Heart left ventricle (tissue), 16 donors: ENCODE measurements at regions not wholly inside any gene's neighbourhood (a gene's known extent, or its start where the extent isn't known, plus 50 kb on each side); places are given as distances from the start of the nearest gene placed in this dataset.

Experiments used
- ATAC-seq, 4 donors: fragments of 200-7000 bp; cut with Tn5 transposase; one replicate each; pipeline ENCODE4 v1.9.1; 2020 to 2022; ENCODE audit warnings: moderate library complexity in 4 of 4, mild to moderate bottlenecking in 3 of 4, moderate number of reproducible peaks in 1 of 4
- DNase-seq, 5 donors: peaks; one replicate each; pipeline ENCODE4 v3.0.0-alpha.2; 2020
- H3K27ac ChIP-seq, 12 donors: fragments of 200-600 bp; sonication (generic) in 4 of 12; one replicate each; pipeline versions ENCODE4 v1.5.0 to v1.8.0; 2016 to 2022; ENCODE audit warnings: mild to moderate bottlenecking in 2 of 12
- H3K27me3 ChIP-seq, 9 donors: fragments of 200-600 bp; sonication (generic) in 2 of 9; one replicate each; pipeline versions ENCODE4 v1.5.1 to v1.8.0; 2016 to 2022; ENCODE audit warnings: mild to moderate bottlenecking in 3 of 9
- H3K36me3 ChIP-seq, 9 donors: fragments of 200-600 bp; sonication (generic) in 2 of 9; one replicate each; pipeline versions ENCODE4 v1.5.0 to v1.8.0; 2018 to 2022; ENCODE audit warnings: mild to moderate bottlenecking in 2 of 9
- H3K4me1 ChIP-seq, 12 donors: fragments of 200-600 bp; sonication (generic) in 4 of 12; one replicate each; pipeline versions ENCODE4 v1.5.0 to v1.8.0; 2016 to 2022; ENCODE audit warnings: mild to moderate bottlenecking in 3 of 12
- H3K4me3 ChIP-seq, 12 donors: fragments of 200-600 bp; sonication (generic) in 4 of 12; one replicate each; pipeline versions ENCODE4 v1.5.0 to v1.8.0; 2017 to 2022; ENCODE audit warnings: mild to moderate bottlenecking in 9 of 12, moderate library complexity in 4 of 12
- H3K9me3 ChIP-seq, 12 donors: fragments of 200-600 bp; sonication (generic) in 4 of 12; one replicate each; pipeline versions ENCODE4 v1.5.0 to v1.8.0; 2016 to 2022; ENCODE audit warnings: mild to moderate bottlenecking in 1 of 12
- POLR2A ChIP-seq, 2 donors: fragments of 450-650 bp; IDR thresholded peaks; one replicate each; pipeline ENCODE4 v1.6.1; 2017; ENCODE audit warnings: antibody characterized with exemption in 2 of 2, mild to moderate bottlenecking in 2 of 2, moderate library complexity in 2 of 2
- WGBS, 4 donors: extraction: QIAGEN DNeasy Blood & Tissue Kit in 2 of 4; methylation state at CpG; one replicate each; pipeline versions ENCODE4 v1.1.5 to v1.1.7; 2013 to 2018; 5-methylcytosine and 5-hydroxymethylcytosine counted together
- intact Hi-C, 10 donors: fragments of 100-400 bp; cut with DNase I; formaldehyde crosslinking; loops; one replicate each; pipeline versions ENCODE4 v1.11.1 to v1.14.2; 2022
- TF ChIP-seq, protein P1 (sequence below), 12 donors: fragments of 200-600 bp; sonication (generic) in 4 of 12; IDR thresholded peaks; one replicate each; pipeline versions ENCODE4 v1.5.0 to v1.8.0; 2018 to 2022; ENCODE audit warnings: antibody characterized with exemption in 12 of 12, mild to moderate bottlenecking in 5 of 12
- donor health status: ischemic (EF 13 %, LVEDD 7.1; RV severe dilation, severe dysfunction).
- donor health status: healthy with polysubstance abuse.
- donor health status: DM: no; HTN: yes; CAD: no.
- donor health status: DM: no; HTN: no; CAD: no.
- donor health status: ischemic (EF 25% LVEDD 6.9; RV normal size, moderate dysfunction).
- donor health status: ischemic (EF 25% LVEDD 5.7; RV mildly dilated, moderate dysfunction).
- donor health status: healthy.
- donor health status: DM: yes; HTN: yes; CAD: no.
- donor health status: ischemic (EF 35%, LVEDD 5.7; RV mildly dilated, moderate dysfunction).
- donor health status: nonischemic (EF 11% LVEDD 7.7; RV severe dilation, severe dysfunction).
- donor health status: DM: yes; HTN: yes; CAD: no.
- donor health status: PGD.
- donor health status: ischemic (EF 29% LVEDD 5.4; RV normal size, mild dysfunction).
- donor health status: nonischemic (EF 23%, LVEDD 6.1; RV moderate dilation, normal function).

DNA sequence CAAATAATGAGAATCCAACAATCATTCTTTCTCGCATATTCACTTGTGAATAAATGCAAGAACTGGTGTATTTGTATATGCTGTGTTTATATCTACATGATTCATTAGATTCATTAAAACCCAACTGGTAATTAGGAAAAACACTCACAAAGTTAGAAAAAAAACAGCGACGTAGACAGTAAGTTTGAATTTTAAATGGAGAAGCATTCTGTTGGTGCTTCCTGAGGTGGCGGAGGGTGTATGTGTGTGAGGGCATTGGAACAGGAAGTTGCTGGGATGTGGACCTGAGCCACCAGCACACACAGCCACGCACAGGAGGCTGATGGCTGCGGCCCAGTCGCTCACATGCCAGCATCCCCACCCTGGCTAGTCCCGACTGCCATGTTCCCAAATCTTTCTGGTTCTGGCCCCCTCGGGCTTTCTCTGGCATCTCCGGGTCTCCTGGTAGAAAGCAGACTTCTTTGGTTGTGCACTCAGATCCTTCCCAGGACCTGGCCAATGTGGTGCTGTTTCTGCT is 121.6 kb upstream of the IRF2BP2 start:
- TF ChIP-seq POLR2A (IDR thresholded peaks at IDR 0.05), result no peak
- TF ChIP-seq, protein P1, sequence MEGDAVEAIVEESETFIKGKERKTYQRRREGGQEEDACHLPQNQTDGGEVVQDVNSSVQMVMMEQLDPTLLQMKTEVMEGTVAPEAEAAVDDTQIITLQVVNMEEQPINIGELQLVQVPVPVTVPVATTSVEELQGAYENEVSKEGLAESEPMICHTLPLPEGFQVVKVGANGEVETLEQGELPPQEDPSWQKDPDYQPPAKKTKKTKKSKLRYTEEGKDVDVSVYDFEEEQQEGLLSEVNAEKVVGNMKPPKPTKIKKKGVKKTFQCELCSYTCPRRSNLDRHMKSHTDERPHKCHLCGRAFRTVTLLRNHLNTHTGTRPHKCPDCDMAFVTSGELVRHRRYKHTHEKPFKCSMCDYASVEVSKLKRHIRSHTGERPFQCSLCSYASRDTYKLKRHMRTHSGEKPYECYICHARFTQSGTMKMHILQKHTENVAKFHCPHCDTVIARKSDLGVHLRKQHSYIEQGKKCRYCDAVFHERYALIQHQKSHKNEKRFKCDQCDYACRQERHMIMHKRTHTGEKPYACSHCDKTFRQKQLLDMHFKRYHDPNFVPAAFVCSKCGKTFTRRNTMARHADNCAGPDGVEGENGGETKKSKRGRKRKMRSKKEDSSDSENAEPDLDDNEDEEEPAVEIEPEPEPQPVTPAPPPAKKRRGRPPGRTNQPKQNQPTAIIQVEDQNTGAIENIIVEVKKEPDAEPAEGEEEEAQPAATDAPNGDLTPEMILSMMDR (IDR thresholded peaks at IDR 0.05), result no peak
- intact Hi-C loops, result loop anchor here in 1 of 10 donors (10.0 kb wide), 1 partner anchor 247 kb away; no protein-coding TSS in a partner anchor
- DNase-seq, result no peak
- Histone ChIP-seq H3K27me3 (no peaks in the 10 kb centered on the region), H3K9me3 (no peaks in the 10 kb centered on the region), H3K36me3 (no peaks in the 10 kb centered on the region), H3K27ac (peak overlapping the region in 1 of 12 donors; percentile 66), H3K4me3 (no peak overlapping the region), H3K4me1 (peaks cover 10 to 42% (median 21%) of the 10 kb centered on the region in 12 donors)
- 73 to 89% (median 84%) methylated on average over 9 to 10 of the region's 10 CpGs for WGBS, 4 donors
- peak in 2 of 4 donors; percentile 42 to 52 for ATAC-seq

DNA sequence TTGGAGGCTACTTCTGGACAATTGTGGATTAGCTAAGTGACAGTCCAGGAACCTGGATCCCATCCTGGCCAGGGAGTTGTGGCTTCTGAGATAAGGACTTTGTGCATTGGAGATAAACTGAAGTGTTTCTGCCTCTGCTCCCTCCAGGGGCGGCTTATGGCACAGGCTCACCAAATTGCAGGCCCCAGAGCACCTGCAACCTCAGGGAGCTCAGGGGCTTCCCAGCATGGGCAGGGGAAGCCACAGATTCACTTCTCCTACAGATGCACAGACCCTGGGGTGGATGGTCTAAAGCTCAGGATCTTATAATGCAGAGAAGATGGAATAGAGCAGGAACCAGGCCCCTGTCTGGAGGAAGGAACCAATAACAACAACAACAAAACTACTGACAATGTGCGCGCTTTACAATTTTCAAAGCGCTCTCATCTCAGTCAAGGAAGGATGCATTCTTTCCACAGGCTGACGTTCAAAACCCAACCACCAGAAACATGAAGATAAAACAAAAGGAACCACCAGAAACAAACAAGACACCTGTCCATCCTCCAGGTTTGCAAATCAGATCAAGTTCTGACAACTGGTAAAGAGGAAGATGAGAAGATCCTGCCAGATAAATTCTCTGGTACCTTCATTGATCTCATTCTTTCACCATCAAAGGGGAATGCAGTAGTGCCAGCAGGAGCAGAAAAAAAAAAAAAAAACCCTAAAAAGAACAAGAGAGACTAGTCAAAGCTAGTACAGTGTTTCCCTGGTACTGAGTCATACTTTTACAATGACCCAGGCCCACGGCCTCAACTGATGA is 121.0 kb upstream of the IRF2BP2 start:
- no peak for TF ChIP-seq POLR2A (IDR thresholded peaks at IDR 0.05)
- TF ChIP-seq, protein P1 (IDR thresholded peaks at IDR 0.05), result no peak
- Histone ChIP-seq H3K4me3 (no peak overlapping the region), H3K36me3 (no peaks in the 10 kb centered on the region), H3K27me3 (no peaks in the 10 kb centered on the region), H3K4me1 (peaks cover 17 to 49% (median 27%) of the 10 kb centered on the region in 12 donors), H3K27ac (peak overlapping the region in 1 of 12 donors; percentile 66), H3K9me3 (no peaks in the 10 kb centered on the region)
- DNase-seq (no peak), ATAC-seq (no peak)
- intact Hi-C loops, result loop anchor here in 1 of 10 donors (10.0 kb wide), 1 partner anchor 246 kb away; no protein-coding TSS in a partner anchor
- 75 to 85% (median 81%) methylated on average over 6 of the region's 6 CpGs for WGBS, 4 donors

DNA sequence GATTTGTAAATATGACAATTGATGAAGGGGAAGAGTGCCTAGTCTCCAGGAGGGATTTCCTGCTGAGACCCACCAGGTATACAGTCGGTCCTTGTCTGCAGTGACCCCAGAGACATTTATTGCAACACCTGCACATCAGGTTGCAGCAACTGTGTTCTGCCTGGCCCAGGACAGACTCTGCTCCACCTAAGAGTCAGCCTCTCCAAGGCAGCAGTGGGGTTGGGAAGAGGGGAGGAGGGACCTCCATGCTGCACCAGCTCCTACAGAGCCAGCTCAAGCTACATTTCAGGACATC is 120.4 kb upstream of the IRF2BP2 start:
- intact Hi-C loops, result loop anchor here in 1 of 10 donors (10.0 kb wide), 1 partner anchor 246 kb away; no protein-coding TSS in a partner anchor
- Histone ChIP-seq H3K27me3 (no peaks in the 10 kb centered on the region), H3K4me1 (peaks cover 20 to 54% (median 32%) of the 10 kb centered on the region in 12 donors), H3K4me3 (no peak overlapping the region), H3K27ac (no peak overlapping the region), H3K36me3 (no peaks in the 10 kb centered on the region), H3K9me3 (no peaks in the 10 kb centered on the region)
- WGBS, 4 donors, result 87 to 93% (median 92%) methylated on average over 1 of the region's 1 CpG
- no peak for DNase-seq
- no peak for ATAC-seq
- no peak for TF ChIP-seq POLR2A (IDR thresholded peaks at IDR 0.05)
- TF ChIP-seq, protein P1 (IDR thresholded peaks at IDR 0.05), result no peak
